ENCODE measurements at regions not wholly inside any gene's neighbourhood (a gene's known extent, or its start where the extent isn't known, plus 50 kb on each side); places are given as distances from the start of the nearest gene placed in this dataset.

DNA sequence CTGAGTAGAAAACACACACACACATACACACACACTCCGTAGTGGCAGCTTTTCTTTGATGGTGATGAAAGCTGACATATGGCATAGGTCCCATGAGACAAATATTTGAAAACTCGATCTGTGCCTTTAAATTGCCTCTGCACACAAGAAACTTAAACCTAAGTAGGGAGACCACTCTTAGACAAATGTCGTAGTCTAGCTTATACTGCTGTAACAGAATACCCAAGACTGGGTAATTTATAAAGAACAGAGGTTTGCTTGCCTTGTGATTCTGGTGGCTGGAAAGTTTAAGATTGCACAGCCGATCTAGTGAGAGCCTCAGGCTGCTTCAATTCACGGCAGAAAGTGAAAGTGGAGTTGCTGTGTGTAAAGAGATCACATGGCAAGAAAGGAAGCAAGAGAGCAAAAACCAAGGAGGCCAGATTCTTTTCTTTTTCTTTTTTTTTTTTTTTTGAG lies 489.4 kb upstream of the SORCS1 start:
- 22 to 37% (median 30%) methylated on average over 5 of the region's 5 CpGs for WGBS, 4 donors
- Histone ChIP-seq H3K27ac (peak overlapping the region in 6 of 12 donors; percentile 6 to 34 (median 20)), H3K4me1 (peaks cover 0 to 7% (median 0%) of the 10 kb centered on the region in 12 donors), H3K36me3 (no peaks in the 10 kb centered on the region), H3K4me3 (peak overlapping the region in 10 of 12 donors; percentile 15 to 55 (median 40)), H3K27me3 (no peaks in the 10 kb centered on the region), H3K9me3 (no peaks in the 10 kb centered on the region)
- intact Hi-C loops (cut with DNase I), result no loop called here
- TF ChIP-seq POLR2A (IDR thresholded peaks at IDR 0.05) (no peak), CTCF (IDR thresholded peaks at IDR 0.05) (no peak)
- DNase-seq, result peak in 1 of 5 donors; percentile 9
- peak in 3 of 4 donors; percentile 28 to 59 (median 33) for ATAC-seq

- Histone ChIP-seq H3K9me3 (no peaks in the 10 kb centered on the region), H3K27me3 (no peaks in the 10 kb centered on the region), H3K4me1 (peaks cover 0 to 7% (median 0%) of the 10 kb centered on the region in 12 donors), H3K36me3 (no peaks in the 10 kb centered on the region), H3K4me3 (no peak overlapping the region), H3K27ac (no peak overlapping the region)
- no peak for DNase-seq
- ATAC-seq, result no peak
- TF ChIP-seq CTCF (IDR thresholded peaks at IDR 0.05), result no peak
- no peak for TF ChIP-seq POLR2A (IDR thresholded peaks at IDR 0.05)
- intact Hi-C loops (cut with DNase I), result no loop called here
Measured at GRCh38 chr10:107650939-107651338, 486.4 kb upstream of the SORCS1 start.

- no peak for TF ChIP-seq CTCF (IDR thresholded peaks at IDR 0.05)
- no peak for TF ChIP-seq POLR2A (IDR thresholded peaks at IDR 0.05)
- Histone ChIP-seq H3K4me1 (peaks cover 0 to 7% (median 0%) of the 10 kb centered on the region in 12 donors), H3K9me3 (no peaks in the 10 kb centered on the region), H3K27ac (no peak overlapping the region), H3K36me3 (no peaks in the 10 kb centered on the region), H3K4me3 (no peak overlapping the region), H3K27me3 (no peaks in the 10 kb centered on the region)
- intact Hi-C loops (cut with DNase I), result no loop called here
- DNase-seq, result no peak
- ATAC-seq, result no peak
- WGBS, 4 donors, result 78 to 92% (median 91%) methylated on average over 4 of the region's 4 CpGs
Measured at GRCh38 chr10:107649249-107649648, 484.7 kb upstream of the SORCS1 start.

DNA sequence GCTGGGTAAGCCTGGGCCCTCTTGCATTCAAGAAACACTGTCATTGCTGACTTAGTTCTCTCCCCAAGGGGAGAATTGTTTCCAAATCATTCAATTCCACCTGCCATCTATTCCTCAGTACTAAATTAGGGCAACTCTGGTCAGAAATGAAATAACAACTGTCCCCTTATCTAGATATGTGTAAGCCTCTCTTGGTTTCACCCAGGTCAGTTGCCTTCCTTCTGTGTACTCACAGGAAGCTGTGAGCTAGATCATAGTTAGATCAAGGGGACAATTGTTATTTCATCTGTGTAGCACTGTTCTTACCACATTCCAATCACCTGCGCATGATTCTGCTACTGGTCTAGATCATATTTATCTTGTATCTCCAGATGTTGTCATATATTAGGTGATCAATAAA lies 483.0 kb upstream of the SORCS1 start:
- H3K4me1 ChIP-seq, result no peaks in the 10 kb centered on the region
- TF ChIP-seq CTCF (IDR thresholded peaks at IDR 0.05) (no peak), POLR2A (IDR thresholded peaks at IDR 0.05) (no peak)
- WGBS, 4 donors, result 71 to 86% (median 77%) methylated on average over 1 of the region's 1 CpG
- no peaks in the 10 kb centered on the region for H3K36me3 ChIP-seq
- ATAC-seq (no peak), DNase-seq (no peak)
- no peaks in the 10 kb centered on the region for H3K27me3 ChIP-seq
- H3K9me3 ChIP-seq, result no peaks in the 10 kb centered on the region
- H3K27ac ChIP-seq, result no peak overlapping the region
- no peak overlapping the region for H3K4me3 ChIP-seq
- intact Hi-C loops (cut with DNase I), result no loop called here

All from heart left ventricle (tissue), 16 donors.